HUDEP-2 (cell line): ENCODE measurements at regions not wholly inside any gene's neighbourhood (a gene's known extent, or its start where the extent isn't known, plus 50 kb on each side); places are given as distances from the start of the nearest gene placed in this dataset.

ENCODE experiments used
- DNase-seq, 76 experiments: peaks; one replicate each; lab custom pipeline; 2025; ENCODE audit not compliant: unreplicated experiment in 76 of 76; lab: John Stamatoyannopoulos, UW

- DNase-seq: no peak
Observed at GRCh38 chr18:56146565-56146964, 491.8 kb downstream of the TXNL1 start.

- no peak for DNase-seq
Observed at GRCh38 chr18:56142001-56142400, 496.4 kb downstream of the TXNL1 start.

- DNase-seq: no peak
Observed at GRCh38 chr18:56139792-56140254, 498.6 kb downstream of the TXNL1 start.

GRCh38 chr18:56139372-56139771 lies 499.0 kb downstream of the TXNL1 start:
- DNase-seq: no peak

- no peak for DNase-seq
Observed at GRCh38 chr18:56136105-56136504, 502.3 kb downstream of the TXNL1 start.

- no peak for DNase-seq
Observed at GRCh38 chr18:56130481-56130880, 507.9 kb downstream of the TXNL1 start.

- DNase-seq: no peak
Observed at GRCh38 chr18:56128153-56128791, 510.1 kb downstream of the TXNL1 start.

- no peak for DNase-seq
Observed at GRCh38 chr18:56127322-56128099, 510.9 kb downstream of the TXNL1 start.

- DNase-seq: no peak
Observed at GRCh38 chr18:56124186-56124585, 514.2 kb downstream of the TXNL1 start.

GRCh38 chr18:56121669-56122068 lies 516.7 kb downstream of the TXNL1 start:
- no peak for DNase-seq

- no peak for DNase-seq
Observed at GRCh38 chr18:56120782-56121181, 517.6 kb downstream of the TXNL1 start.

- no peak for DNase-seq
Observed at GRCh38 chr18:56119681-56120080, 518.7 kb downstream of the TXNL1 start.

- DNase-seq: no peak
Observed at GRCh38 chr18:56118422-56118821, 520.0 kb downstream of the TXNL1 start.

GRCh38 chr18:56115071-56116015 lies 523.0 kb downstream of the TXNL1 start:
- DNase-seq: no peak

- DNase-seq: no peak
Observed at GRCh38 chr18:56112984-56113383, 525.0 kb upstream of the TCF4 start.

- peak in 1 of 76 experiments; percentile 8 for DNase-seq
Observed at GRCh38 chr18:56112013-56112749, 524.2 kb upstream of the TCF4 start.

GRCh38 chr18:56109757-56110156 lies 521.8 kb upstream of the TCF4 start:
- DNase-seq: no peak

- no peak for DNase-seq
Observed at GRCh38 chr18:56108478-56109367, 520.7 kb upstream of the TCF4 start.

- DNase-seq: no peak
Observed at GRCh38 chr18:56107821-56108477, 520.0 kb upstream of the TCF4 start.
